HG03097 (cell line): ENCODE measurements at regions not wholly inside any gene's neighbourhood (a gene's known extent, or its start where the extent isn't known, plus 50 kb on each side); places are given as distances from the start of the nearest gene placed in this dataset.

Experiments
- ATAC-seq: cut with Tn5 transposase; IDR thresholded peaks from one replicate; pipeline ENCODE4 v1.9.1; 2021; ENCODE audit not compliant: unreplicated experiment, low FRiP score

DNA sequence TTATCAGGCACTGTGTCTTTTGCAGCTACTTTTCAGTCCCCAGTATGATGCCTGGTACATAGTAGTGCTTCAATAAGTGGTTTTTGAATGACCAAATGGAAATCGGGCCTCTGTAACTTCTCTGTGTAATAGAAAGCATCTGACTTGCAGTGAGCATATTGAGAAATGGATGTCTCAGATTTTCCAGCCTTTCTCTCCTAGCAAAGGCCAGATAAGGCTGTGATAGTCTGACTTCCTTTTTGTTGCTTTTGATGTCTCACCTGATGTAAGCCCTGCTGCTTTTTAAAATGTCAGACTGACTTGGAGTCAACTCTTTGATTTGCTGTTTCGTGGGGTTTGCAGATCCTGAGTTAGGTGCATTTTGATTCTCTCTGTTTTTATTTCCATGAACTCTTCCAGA is 590.0 kb upstream of the ZNF608 start:
- no peak for ATAC-seq

GRCh38 chr5:125337294-125337693 is 590.9 kb upstream of the ZNF608 start:
- ATAC-seq: no peak

DNA sequence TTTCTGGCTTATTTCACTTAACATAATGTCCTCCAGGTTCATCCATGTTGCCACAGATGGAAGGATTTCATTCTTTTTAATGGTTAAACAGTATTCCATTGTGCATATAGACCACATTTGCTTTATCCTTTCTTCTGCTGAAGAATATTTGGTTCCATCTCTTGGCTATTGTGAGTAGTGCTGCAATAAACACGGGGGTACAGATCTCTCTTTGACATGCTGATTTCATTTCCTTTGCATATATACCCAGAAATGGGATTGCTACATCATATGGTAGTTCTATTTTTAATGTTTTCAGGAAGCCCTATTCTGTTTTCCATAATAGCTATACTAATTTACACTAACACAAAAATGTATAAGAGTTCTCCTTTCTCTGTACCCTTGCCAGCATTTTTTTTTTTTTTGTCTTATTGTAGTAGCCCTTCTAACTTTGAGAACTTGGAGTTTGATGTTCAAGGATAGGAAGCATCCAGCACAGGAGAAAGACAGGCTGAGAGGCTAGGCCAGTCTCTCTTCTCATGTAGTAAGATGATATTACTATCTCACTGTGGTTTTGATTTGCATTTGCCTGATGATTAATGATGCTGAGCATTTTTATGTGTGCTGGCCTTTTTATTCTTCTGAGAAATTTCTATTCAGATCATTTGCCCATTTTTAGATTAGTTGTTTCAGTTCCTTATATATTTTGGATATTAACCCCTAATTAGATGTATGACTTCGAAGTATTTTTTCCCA is 592.2 kb upstream of the ZNF608 start:
- no peak for ATAC-seq

DNA sequence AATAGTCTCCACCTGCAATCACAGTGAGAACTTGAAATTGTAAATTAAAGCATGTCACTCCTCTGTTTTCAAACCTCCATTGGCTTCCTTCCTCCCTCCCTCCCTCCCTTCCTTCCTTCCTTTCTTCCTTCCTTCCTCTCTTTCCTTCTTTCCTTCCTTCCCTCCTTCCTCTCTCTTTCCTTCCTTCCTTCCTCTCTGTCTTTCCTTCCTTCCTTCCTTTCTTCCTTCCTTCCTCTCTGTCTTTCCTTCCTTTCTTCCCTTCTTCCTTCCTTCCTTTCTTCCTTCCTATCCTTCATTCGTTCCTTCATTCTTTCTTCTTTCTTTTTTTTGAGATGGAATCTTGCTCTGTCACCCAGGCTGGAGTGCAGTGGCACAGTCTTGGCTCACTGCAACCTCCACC is 595.0 kb upstream of the ZNF608 start:
- no peak for ATAC-seq

DNA sequence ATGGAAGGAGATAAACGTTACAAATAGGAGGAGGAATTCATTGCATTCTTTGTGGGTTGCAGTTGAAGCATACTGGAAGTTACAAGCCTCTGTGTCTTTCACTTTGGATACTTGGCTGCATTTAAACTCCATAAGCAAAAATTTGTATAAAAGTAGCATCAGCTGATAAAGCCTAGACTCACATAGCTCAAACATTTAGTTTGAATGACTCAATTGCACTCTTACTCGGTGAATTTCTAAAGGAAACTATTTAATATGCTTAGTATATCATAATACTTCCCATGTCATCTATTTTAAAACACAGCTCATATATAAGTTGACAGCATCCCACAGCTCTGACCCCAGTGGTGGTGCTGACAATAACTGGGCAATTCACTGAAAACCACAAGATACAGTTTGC is 596.6 kb upstream of the ZNF608 start:
- no peak for ATAC-seq

DNA sequence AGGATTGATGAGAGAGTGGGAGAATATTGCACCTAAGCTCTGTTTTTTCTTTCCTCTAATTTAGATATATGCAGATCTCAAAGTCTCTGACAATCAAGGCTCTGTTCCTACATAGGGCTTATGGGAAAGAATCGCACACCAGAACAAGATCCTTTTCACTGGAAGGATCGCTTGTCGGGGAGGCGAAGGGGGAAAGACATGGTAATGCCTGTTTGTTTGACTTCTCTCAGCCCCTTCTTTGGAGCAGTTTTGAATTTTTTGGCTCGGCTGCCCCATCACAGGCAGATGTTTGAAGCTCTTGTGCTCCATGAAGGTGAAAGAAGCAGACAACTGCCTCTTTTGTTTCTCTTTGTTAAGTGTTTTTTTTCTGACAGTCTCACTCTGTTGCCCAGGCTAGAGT is 599.9 kb upstream of the ZNF608 start:
- ATAC-seq: no peak

- no peak for ATAC-seq
Measured at GRCh38 chr5:125348221-125348692, 601.8 kb upstream of the ZNF608 start.

DNA sequence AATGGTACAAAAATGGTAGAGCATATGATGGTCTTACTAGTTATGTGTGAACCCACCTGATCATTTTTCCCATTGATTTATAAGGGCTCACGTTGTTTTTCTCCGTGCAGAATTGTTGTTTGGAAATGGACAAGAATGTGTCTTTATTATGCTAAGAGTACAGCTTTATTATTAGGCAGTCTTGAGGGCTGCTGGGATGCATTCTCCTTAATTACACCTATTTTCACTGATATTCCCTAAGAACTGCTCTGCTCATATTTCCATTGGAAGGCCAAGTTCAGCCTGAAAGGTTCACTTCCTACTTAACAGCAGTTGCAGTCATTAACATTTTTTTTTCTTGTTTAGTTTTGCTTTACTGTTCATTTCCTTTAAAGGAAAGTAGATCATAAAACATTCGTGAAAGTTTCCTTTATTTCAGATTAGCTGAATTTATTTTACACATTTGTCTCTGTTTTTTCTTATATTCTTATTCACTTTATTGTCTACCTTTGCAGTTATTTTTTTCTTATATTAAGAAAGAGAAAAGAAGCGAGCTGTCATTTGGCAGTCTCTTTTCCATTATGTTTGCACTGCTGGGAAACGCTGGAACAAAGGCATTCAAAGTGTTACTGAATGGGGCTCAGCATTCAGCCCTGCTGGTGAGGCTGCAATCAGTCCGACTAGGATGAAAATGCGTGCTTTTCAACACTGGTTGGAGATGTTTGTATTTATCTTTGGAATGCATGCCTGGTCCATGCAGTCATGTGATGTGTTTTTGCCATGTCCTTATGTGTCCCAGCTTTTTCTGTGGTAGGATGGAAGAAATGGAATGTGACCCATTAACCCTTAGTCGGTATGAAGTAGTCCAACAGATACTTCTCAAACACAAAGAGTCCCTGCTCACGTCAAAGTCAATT is 602.7 kb upstream of the ZNF608 start:
- ATAC-seq: no peak

DNA sequence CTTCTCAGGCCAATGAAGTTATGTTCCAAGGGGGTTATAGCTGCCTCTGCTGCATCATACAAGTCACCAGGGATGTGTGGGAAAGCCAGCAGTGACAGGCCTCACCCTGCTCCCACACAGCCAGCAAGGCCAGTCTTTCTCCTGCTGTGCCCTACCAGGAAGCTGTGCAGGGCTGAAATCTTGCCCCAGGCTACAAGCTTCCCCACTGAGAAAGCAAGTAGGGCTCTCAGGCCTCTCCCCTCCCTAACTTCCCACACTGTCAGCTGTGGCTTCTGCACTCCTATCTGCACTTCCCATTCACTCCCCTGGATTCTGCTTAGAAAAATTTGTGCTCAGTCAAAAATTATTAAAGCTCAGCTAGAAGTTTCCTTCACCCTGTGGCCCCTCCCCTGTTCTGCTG is 611.2 kb upstream of the ZNF608 start:
- no peak for ATAC-seq

GRCh38 chr5:125365747-125366146 is 619.3 kb upstream of the ZNF608 start:
- ATAC-seq: no peak

GRCh38 chr5:125367702-125368101 is 621.3 kb upstream of the ZNF608 start:
- ATAC-seq: no peak

GRCh38 chr5:125370461-125371205 is 624.2 kb upstream of the ZNF608 start:
- no peak for ATAC-seq

GRCh38 chr5:125372694-125373631 is 626.5 kb upstream of the ZNF608 start:
- no peak for ATAC-seq

DNA sequence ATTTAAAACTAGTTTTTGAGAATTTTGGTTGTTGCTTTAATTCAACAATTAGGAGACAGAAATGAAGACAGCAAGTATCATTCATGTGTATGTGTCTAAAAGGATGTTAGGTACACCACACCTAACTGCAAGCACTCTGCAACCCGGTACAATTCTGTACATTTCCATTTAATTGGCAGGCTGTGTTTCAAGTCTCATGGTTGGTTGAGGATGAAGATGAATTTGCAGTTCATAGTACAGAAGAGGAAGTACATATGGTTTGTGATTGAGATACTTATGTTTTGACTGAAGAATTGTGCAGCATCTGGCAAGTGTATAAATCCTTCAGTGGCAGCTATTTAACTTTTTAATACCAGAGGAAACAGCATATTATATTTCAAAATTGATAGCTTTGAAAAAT is 628.7 kb upstream of the ZNF608 start:
- no peak for ATAC-seq

DNA sequence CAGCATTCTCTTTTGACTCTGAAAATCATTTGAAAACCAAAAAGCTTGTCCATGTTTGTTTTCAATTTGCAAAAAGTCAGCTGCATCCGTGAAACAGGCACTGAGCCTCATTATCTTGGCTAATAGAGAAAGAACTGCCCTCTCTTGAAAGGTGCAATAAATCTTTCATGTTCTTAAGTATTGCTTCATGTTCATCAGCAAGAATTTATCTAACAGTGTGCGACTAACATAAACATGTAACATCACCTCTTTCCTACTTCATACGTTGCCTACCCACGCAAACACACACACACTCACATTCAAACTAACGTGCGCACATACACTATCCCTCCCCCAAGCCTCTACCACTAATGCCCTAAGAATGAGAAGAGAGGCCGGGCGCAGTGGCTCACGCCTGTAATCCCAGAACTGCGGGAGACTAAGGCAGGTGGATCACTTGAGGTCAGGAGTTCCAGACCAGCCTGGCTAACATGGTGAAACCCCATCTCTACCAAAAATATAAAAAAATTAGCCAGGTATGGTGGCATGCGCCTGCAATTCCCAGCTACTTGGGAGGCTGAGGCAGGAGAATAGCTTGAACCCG is 629.7 kb upstream of the ZNF608 start:
- ATAC-seq: no peak

DNA sequence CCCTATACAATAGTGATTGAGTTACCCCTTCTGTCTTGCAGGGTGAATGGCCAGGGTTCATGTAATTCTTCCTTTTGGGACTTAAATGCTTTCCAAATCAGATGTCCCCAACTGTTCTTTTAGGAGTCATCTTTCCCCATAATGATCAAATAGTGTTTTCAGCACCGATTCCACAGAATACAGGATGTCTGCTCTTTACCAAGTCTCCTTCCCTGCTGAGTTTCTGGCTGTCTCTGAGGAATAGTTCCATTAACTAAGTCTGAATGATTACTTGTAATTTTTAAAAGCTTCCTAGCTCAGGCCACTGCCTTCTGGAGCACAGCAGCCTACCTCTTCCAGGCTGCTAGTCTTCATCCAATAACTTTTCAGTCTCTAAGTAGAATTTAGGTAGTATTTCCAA is 630.7 kb upstream of the ZNF608 start:
- ATAC-seq: no peak

GRCh38 chr5:125381290-125381689 is 634.9 kb upstream of the ZNF608 start:
- no peak for ATAC-seq

DNA sequence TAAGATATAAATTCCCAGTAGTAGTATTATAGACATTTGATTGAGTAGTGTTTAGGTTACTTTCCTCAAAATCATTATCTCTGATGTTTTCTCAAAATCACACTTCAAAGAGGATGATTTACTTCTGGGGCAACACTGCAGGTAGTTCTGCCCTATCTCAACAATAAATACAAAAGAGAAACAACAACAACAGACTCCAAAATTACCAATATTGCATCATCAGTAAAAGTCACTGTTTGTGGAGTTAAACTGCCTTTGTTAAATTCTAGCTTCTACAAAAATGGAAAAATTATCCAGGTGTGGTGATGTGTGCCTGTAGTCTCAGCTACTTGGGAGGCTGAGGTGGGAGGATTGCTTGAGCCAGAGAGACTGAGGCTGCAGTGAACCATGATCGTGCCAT is 637.6 kb upstream of the ZNF608 start:
- no peak for ATAC-seq

DNA sequence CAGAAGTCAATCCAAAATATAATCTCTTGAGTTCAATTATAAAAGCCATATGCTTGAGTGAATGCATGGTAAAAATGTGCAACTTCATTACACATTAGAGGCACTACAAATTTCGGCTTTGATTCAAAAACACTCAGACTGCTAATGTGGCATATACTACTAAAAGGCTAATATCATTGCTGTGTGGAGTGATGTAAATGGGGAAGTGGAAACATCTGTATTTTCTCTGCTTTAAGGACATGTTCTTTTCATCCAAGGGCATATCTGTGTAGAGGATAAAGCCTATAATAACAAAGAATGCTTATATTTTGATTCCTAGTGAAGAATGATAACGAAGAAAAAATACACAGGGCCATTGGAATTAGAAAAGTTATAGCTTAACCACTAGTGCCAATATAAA is 643.9 kb upstream of the ZNF608 start:
- ATAC-seq: no peak
